Endothelial cell of umbilical vein (primary cell): ENCODE measurements at regions not wholly inside any gene's neighbourhood (a gene's known extent, or its start where the extent isn't known, plus 50 kb on each side); places are given as distances from the start of the nearest gene placed in this dataset.

Experiments used
- BruUV-seq: library from RNA; stranded (reverse); fragments of 400-500 nt; replicated peaks from 2 replicates; lab custom pipeline; 2021; lab: Mats Ljungman, UMichigan
- CTCF ChIA-PET: fragments of 300-600, 350-600 bp; sonication (Branson Sonifier 250); formaldehyde crosslinking; loops from one replicate; lab custom pipeline; 2021; ENCODE audit warnings: antibody characterized with exemption, inconsistent platforms; lab: Charles Lee
- POLR2A ChIA-PET: fragments of 300-600, 350-600 bp; sonication (Branson Sonifier 250); formaldehyde crosslinking; loops from one replicate; lab custom pipeline; 2021; ENCODE audit warnings: antibody characterized with exemption, inconsistent platforms; lab: Charles Lee
- DNase-seq: peaks from one replicate; pipeline ENCODE4 v3.0.0-alpha.2; 2011; ENCODE audit warnings: low read depth, low spot score
- FAIRE-seq: peaks from 2 replicates; lab custom pipeline; 2011; peaks lifted over from hg19 to GRCh38; lab: Jason Lieb, UNC
- H2AFZ ChIP-seq: 2 replicates; pipeline ENCODE4 v1.6.0; 2012; ENCODE audit warnings: low read depth, low read length, control low read depth, inconsistent platforms
- H3K27ac ChIP-seq: 2 replicates; pipeline ENCODE4 v1.5.1; 2011; ENCODE audit warnings: low read depth, mild to moderate bottlenecking, control low read depth, low read length, moderate library complexity; ENCODE audit not compliant: insufficient read depth
- H3K27me3 ChIP-seq, 2 experiments: 2 replicates each; pipeline versions ENCODE4 v1.6.0 to v1.6.1; 2011; ENCODE audit warnings: low read length in 2 of 2, mixed read lengths in 1 of 2; ENCODE audit not compliant: control insufficient read depth in 2 of 2, insufficient read depth in 2 of 2
- H3K36me3 ChIP-seq, 2 experiments: 2 replicates in 1 of 2; 3 replicates in 1 of 2; pipeline ENCODE4 v1.5.1; 2011; ENCODE audit warnings: low read length in 2 of 2, mild to moderate bottlenecking in 1 of 2, moderate library complexity in 1 of 2; ENCODE audit not compliant: control insufficient read depth in 2 of 2, insufficient read depth in 2 of 2; ENCODE audit errors: extremely low read depth in 1 of 2
- H3K4me1 ChIP-seq: 3 replicates; pipeline ENCODE4 v1.5.1; 2011; ENCODE audit warnings: mild to moderate bottlenecking, low read length; ENCODE audit not compliant: control insufficient read depth, insufficient read depth; ENCODE audit errors: extremely low read depth
- H3K4me2 ChIP-seq: 2 replicates; pipeline ENCODE4 v1.6.1; 2011; ENCODE audit warnings: low read length, control low read depth, mixed read lengths; ENCODE audit not compliant: insufficient read depth
- H3K4me3 ChIP-seq, 3 experiments: fragments of 200-600 bp in 1 of 3; sonication (generic), shearing (Covaris generic) in 1 of 3; replicated peaks in 1 of 3; 2 replicates each; pipeline ENCODE4 v1.5.1; 2011 to 2016; ENCODE audit warnings: control low read depth in 3 of 3, low read length in 3 of 3, mild to moderate bottlenecking in 2 of 3, inconsistent platforms in 1 of 3, low read depth in 1 of 3, moderate library complexity in 1 of 3; ENCODE audit not compliant: insufficient read depth in 1 of 3
- H3K79me2 ChIP-seq: 2 replicates; pipeline ENCODE4 v1.6.0; 2012; ENCODE audit warnings: low read length, inconsistent platforms; ENCODE audit not compliant: control insufficient read depth, insufficient read depth
- H3K9ac ChIP-seq: replicated peaks from 2 replicates; pipeline ENCODE3; 2011; ENCODE audit warnings: low read length, control low read depth; ENCODE audit not compliant: insufficient read depth; ENCODE audit errors: extremely low read depth
- H3K9me1 ChIP-seq: replicated peaks from 3 replicates; pipeline ENCODE4 v1.6.0; 2011; ENCODE audit warnings: mild to moderate bottlenecking, low read length; ENCODE audit not compliant: control insufficient read depth, insufficient read depth; ENCODE audit errors: extremely low read depth
- H3K9me3 ChIP-seq: replicated peaks from 2 replicates; pipeline ENCODE4 v1.5.1; 2012; ENCODE audit warnings: low read length, inconsistent platforms; ENCODE audit not compliant: control insufficient read depth, insufficient read depth
- H4K20me1 ChIP-seq: replicated peaks from 2 replicates; pipeline ENCODE3; 2011; ENCODE audit warnings: mild to moderate bottlenecking, low read length; ENCODE audit not compliant: control insufficient read depth, insufficient read depth; ENCODE audit errors: extremely low read depth
- EZH2 ChIP-seq: IDR thresholded peaks from 2 replicates; pipeline ENCODE4 v1.6.1; 2012; ENCODE audit warnings: borderline replicate concordance, low read depth, mild to moderate bottlenecking, moderate library complexity, low read length, inconsistent platforms; ENCODE audit not compliant: severe bottlenecking
- FOS ChIP-seq: IDR thresholded peaks from 2 replicates; pipeline ENCODE4 v1.6.1; 2011; ENCODE audit warnings: mild to moderate bottlenecking, low read length, moderate library complexity, borderline replicate concordance; ENCODE audit not compliant: insufficient read depth
- GATA2 ChIP-seq: IDR thresholded peaks from 2 replicates; pipeline ENCODE4 v1.7.0; 2011; ENCODE audit warnings: low read depth, mild to moderate bottlenecking, moderate library complexity, mixed read lengths, low read length; ENCODE audit not compliant: insufficient read length, insufficient read depth
- JUN ChIP-seq: IDR thresholded peaks from 2 replicates; pipeline ENCODE4 v1.6.1; 2011; ENCODE audit warnings: borderline replicate concordance, low read depth; ENCODE audit not compliant: insufficient read length, insufficient read depth
- MYC ChIP-seq: IDR thresholded peaks from one replicate; pipeline ENCODE4 v1.6.1; 2011; ENCODE audit warnings: mild to moderate bottlenecking, low read depth, low read length
- POLR2A ChIP-seq: IDR thresholded peaks from 2 replicates; pipeline ENCODE4 v1.6.1; 2012; ENCODE audit warnings: low read depth, mild to moderate bottlenecking, control low read depth, low read length
- POLR2AphosphoS5 ChIP-seq: IDR thresholded peaks from 2 replicates; pipeline ENCODE4 v1.6.1; 2012; ENCODE audit warnings: low read depth, mild to moderate bottlenecking, control low read depth, low read length, moderate library complexity; ENCODE audit not compliant: insufficient read depth
- dilution Hi-C: fragments of 300-500 bp; cut with MboI; formaldehyde crosslinking; loops from one replicate; pipeline ENCODE4 v1.15.0; 2019; ENCODE audit warnings: low sequenced_read_pairs; ENCODE audit not compliant: extremely low pct_ligation_motif_present
- intact Hi-C: fragments of 100-400 bp; cut with micrococcal nuclease; formaldehyde crosslinking; loops from one replicate; pipeline ENCODE4 v1.10.0; 2022
- TF ChIP-seq, protein P1 (sequence below): IDR thresholded peaks from 2 replicates; pipeline ENCODE4 v1.6.1; 2011; ENCODE audit not compliant: insufficient read depth, insufficient read length
- TF ChIP-seq, protein P2 (sequence below), 2 donors: IDR thresholded peaks; 1 replicate in 1 of 2; 2 replicates in 1 of 2; pipeline ENCODE4 v1.5.1; 2011; ENCODE audit warnings: low read length in 2 of 2, mild to moderate bottlenecking in 2 of 2, moderate library complexity in 2 of 2, control low read depth in 1 of 2, inconsistent platforms in 1 of 2, low read depth in 1 of 2; ENCODE audit not compliant: insufficient read depth in 1 of 2; ENCODE audit errors: extremely low read depth in 1 of 2

GRCh38 chr2:42110641-42111322, 58.4 kb upstream of the EML4 start:
- no peaks in the 10 kb centered on the region for H3K9me3 ChIP-seq
- no peaks in the 10 kb centered on the region for H3K79me2 ChIP-seq
- BruUV-seq = no TSS peak
- no peak overlapping the region for H3K4me2 ChIP-seq
- no peak for DNase-seq
- dilution Hi-C loops = no loop called here
- peaks cover 27 to 28% of the 10 kb centered on the region in 2 experiments for H3K27me3 ChIP-seq
- no peaks in the 10 kb centered on the region for H3K9me1 ChIP-seq
- intact Hi-C loops = no loop called here
- H2AFZ ChIP-seq = no peak overlapping the region
- ChIA-PET POLR2A (no interaction called here), CTCF (interaction anchor here (1.0 kb wide), 1 partner anchor 217 kb away, joined by 3 read pairs; no protein-coding TSS in a partner anchor)
- H3K27ac ChIP-seq = no peak overlapping the region
- no peak overlapping the region for H3K4me3 ChIP-seq
- no peak for FAIRE-seq
- TF ChIP-seq, protein P1, sequence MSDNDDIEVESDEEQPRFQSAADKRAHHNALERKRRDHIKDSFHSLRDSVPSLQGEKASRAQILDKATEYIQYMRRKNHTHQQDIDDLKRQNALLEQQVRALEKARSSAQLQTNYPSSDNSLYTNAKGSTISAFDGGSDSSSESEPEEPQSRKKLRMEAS = no peak
- no peaks in the 10 kb centered on the region for H3K36me3 ChIP-seq
- no peaks in the 10 kb centered on the region for H3K4me1 ChIP-seq
- H4K20me1 ChIP-seq = no peaks in the 10 kb centered on the region
- no peak overlapping the region for H3K9ac ChIP-seq

DNA sequence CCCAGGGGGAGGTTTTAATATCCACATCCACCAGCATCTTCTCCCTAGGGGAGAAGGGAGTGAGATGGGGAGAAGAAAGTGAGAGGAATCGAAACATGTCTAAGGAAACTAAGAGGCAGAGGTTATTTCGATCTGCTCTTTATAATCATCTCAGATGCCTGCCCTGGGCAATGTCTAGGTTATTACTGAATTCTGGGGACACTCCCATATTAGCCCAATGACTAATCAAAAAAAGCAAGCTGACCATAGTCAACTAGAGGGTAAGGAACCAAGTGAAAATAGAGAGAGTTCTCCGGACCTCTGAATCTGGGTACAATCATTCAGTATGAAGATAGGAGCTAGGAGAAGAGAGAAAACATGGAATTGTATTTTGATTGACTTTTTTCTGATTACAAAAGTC, 56.7 kb upstream of the EML4 start:
- H3K79me2 ChIP-seq = no peaks in the 10 kb centered on the region
- H3K9me3 ChIP-seq = no peaks in the 10 kb centered on the region
- H3K4me1 ChIP-seq = peaks cover 3% of the 10 kb centered on the region
- TF ChIP-seq EZH2 = no peak
- TF ChIP-seq POLR2AphosphoS5 = no peak
- no peak for TF ChIP-seq MYC
- TF ChIP-seq JUN = no peak
- no peak for TF ChIP-seq FOS
- TF ChIP-seq GATA2 = no peak
- TF ChIP-seq POLR2A = no peak
- TF ChIP-seq, protein P2, sequence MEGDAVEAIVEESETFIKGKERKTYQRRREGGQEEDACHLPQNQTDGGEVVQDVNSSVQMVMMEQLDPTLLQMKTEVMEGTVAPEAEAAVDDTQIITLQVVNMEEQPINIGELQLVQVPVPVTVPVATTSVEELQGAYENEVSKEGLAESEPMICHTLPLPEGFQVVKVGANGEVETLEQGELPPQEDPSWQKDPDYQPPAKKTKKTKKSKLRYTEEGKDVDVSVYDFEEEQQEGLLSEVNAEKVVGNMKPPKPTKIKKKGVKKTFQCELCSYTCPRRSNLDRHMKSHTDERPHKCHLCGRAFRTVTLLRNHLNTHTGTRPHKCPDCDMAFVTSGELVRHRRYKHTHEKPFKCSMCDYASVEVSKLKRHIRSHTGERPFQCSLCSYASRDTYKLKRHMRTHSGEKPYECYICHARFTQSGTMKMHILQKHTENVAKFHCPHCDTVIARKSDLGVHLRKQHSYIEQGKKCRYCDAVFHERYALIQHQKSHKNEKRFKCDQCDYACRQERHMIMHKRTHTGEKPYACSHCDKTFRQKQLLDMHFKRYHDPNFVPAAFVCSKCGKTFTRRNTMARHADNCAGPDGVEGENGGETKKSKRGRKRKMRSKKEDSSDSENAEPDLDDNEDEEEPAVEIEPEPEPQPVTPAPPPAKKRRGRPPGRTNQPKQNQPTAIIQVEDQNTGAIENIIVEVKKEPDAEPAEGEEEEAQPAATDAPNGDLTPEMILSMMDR (IDR thresholded peaks at IDR 0.05; ENCODE audit: extremely low read depth in 1 of 2, insufficient read depth in 1 of 2, low read depth in 1 of 2, low read length in 2 of 2) = no peak
- TF ChIP-seq, protein P1 = no peak
- dilution Hi-C loops (no loop called here), intact Hi-C loops (no loop called here)
- H3K9me1 ChIP-seq = no peaks in the 10 kb centered on the region
- no peak overlapping the region for H3K4me3 ChIP-seq
- no peak overlapping the region for H3K9ac ChIP-seq
- H3K4me2 ChIP-seq = no peak overlapping the region
- no peak overlapping the region for H3K27ac ChIP-seq
- no TSS peak for BruUV-seq
- CTCF ChIA-PET = interaction anchor here (0.6 to 1.0 kb wide), 4 partner anchors 16 to 410 kb away, joined by 3 read pairs; no protein-coding TSS in a partner anchor
- FAIRE-seq = no peak
- H3K36me3 ChIP-seq = no peaks in the 10 kb centered on the region
- DNase-seq = no peak
- H3K27me3 ChIP-seq = peaks cover 20 to 22% of the 10 kb centered on the region in 2 experiments
- no peaks in the 10 kb centered on the region for H4K20me1 ChIP-seq
- POLR2A ChIA-PET = no interaction called here
- H2AFZ ChIP-seq = no peak overlapping the region
